ENCODE measurements at regions not wholly inside any gene's neighbourhood (a gene's known extent, or its start where the extent isn't known, plus 50 kb on each side); places are given as distances from the start of the nearest gene placed in this dataset.

DNA sequence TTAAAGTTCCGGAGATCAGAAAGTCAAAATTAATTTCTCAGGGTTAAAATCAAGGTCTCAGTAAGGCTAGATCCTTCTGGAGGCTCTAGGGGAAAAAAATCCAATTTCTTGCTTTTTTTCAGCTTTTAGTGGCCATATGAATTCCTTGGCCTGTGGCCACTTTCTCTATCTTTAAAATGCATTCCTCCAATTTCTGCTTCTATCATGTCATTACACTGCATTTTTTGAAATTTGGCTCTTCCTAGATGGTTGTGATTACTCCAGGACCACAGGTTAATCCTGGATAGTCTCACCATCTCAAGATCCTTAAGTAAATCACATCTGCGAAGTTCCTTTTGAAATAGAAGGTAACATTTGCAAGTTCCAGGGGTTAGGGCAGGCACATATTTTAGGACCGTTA, 1294.9 kb upstream of the CITED2 start:
- TF ChIP-seq, protein P1, sequence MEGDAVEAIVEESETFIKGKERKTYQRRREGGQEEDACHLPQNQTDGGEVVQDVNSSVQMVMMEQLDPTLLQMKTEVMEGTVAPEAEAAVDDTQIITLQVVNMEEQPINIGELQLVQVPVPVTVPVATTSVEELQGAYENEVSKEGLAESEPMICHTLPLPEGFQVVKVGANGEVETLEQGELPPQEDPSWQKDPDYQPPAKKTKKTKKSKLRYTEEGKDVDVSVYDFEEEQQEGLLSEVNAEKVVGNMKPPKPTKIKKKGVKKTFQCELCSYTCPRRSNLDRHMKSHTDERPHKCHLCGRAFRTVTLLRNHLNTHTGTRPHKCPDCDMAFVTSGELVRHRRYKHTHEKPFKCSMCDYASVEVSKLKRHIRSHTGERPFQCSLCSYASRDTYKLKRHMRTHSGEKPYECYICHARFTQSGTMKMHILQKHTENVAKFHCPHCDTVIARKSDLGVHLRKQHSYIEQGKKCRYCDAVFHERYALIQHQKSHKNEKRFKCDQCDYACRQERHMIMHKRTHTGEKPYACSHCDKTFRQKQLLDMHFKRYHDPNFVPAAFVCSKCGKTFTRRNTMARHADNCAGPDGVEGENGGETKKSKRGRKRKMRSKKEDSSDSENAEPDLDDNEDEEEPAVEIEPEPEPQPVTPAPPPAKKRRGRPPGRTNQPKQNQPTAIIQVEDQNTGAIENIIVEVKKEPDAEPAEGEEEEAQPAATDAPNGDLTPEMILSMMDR (IDR thresholded peaks at IDR 0.05): no peak
- TF ChIP-seq ZFX (IDR thresholded peaks at IDR 0.05; ENCODE audit: borderline replicate concordance): no peak
